HepG2 (cell line): ENCODE measurements at regions not wholly inside any gene's neighbourhood (a gene's known extent, or its start where the extent isn't known, plus 50 kb on each side); places are given as distances from the start of the nearest gene placed in this dataset.
A peak's percentile ranks its signal among the peaks of the same experiment; 100 is the strongest.

Experiments used
- ATAC-seq: fragments of 200-7000 bp; cut with Tn5 transposase; 3 replicates; pipeline ENCODE4 v1.9.1; 2020; ENCODE audit warnings: mild to moderate bottlenecking, moderate library complexity
- BruUV-seq: library from RNA; stranded (reverse); fragments of 400-500 nt; replicated peaks from 2 replicates; lab custom pipeline; 2021; lab: Mats Ljungman, UMichigan
- CTCF ChIA-PET: fragments of 300-600 bp; formaldehyde crosslinking; extraction: SDS; loops from one replicate; lab custom pipeline; 2021; ENCODE audit warnings: low total read pairs, inconsistent platforms, low intra/inter-chr PET ratio; lab: Yijun Ruan, JAX
- POLR2A ChIA-PET: fragments of 350-600 bp; sonication (Branson Sonifier 250); formaldehyde crosslinking; loops from one replicate; lab custom pipeline; 2020; ENCODE audit warnings: antibody characterized with exemption, inconsistent platforms; lab: Yijun Ruan, JAX
- DNase-seq: peaks from one replicate; pipeline ENCODE4 v3.0.0-alpha.2; 2015; ENCODE audit warnings: low spot score
- FAIRE-seq: peaks from 3 replicates; lab custom pipeline; 2011; peaks lifted over from hg19 to GRCh38; lab: Jason Lieb, UNC
- H2AFZ ChIP-seq: one replicate; pipeline ENCODE4 v1.6.1; 2011; ENCODE audit warnings: low read length, inconsistent platforms
- H3K27ac ChIP-seq: fragments of 300-600 bp; 3 replicates; pipeline ENCODE4 v1.8.0; 2011; ENCODE audit warnings: mixed run types, mild to moderate bottlenecking, mixed read lengths, low read length, inconsistent platforms; ENCODE audit not compliant: insufficient read depth; ENCODE audit errors: extremely low read length
- H3K27me3 ChIP-seq, 2 experiments: fragments of 200-600 bp in 1 of 2; 2 replicates in 1 of 2; 3 replicates in 1 of 2; pipeline versions ENCODE4 v1.6.0 to v1.8.0; 2011; ENCODE audit warnings: low read length in 2 of 2, mild to moderate bottlenecking in 2 of 2, moderate library complexity in 2 of 2, inconsistent platforms in 1 of 2; ENCODE audit not compliant: insufficient read depth in 2 of 2, control insufficient read depth in 1 of 2
- H3K36me3 ChIP-seq, 2 experiments: fragments of 200-600 bp in 1 of 2; replicated peaks in 1 of 2; 2 replicates in 1 of 2; 3 replicates in 1 of 2; pipeline versions ENCODE4 v1.5.1 to v1.8.0; 2011; ENCODE audit warnings: low read length in 2 of 2, inconsistent platforms in 1 of 2; ENCODE audit not compliant: insufficient read depth in 2 of 2, control insufficient read depth in 1 of 2
- H3K4me1 ChIP-seq: 2 replicates; pipeline ENCODE4 v1.5.1; 2012; ENCODE audit warnings: low read length, inconsistent platforms; ENCODE audit not compliant: insufficient read depth
- H3K4me2 ChIP-seq: 2 replicates; pipeline ENCODE4 v1.6.0; 2011; ENCODE audit warnings: low read depth, low read length, inconsistent platforms
- H3K4me3 ChIP-seq, 3 experiments: fragments of 200-600 bp in 1 of 3; sonication (generic), shearing (Covaris generic) in 1 of 3; replicated peaks in 1 of 3; 2 replicates each; pipeline ENCODE4 v1.5.1; 2011 to 2016; ENCODE audit warnings: low read length in 3 of 3, inconsistent platforms in 2 of 3, low read depth in 2 of 3, mild to moderate bottlenecking in 2 of 3, control low read depth in 1 of 3, mixed read lengths in 1 of 3; ENCODE audit not compliant: insufficient read depth in 1 of 3
- H3K79me2 ChIP-seq: one replicate; pipeline ENCODE4 v1.6.1; 2011; ENCODE audit warnings: low read length, inconsistent platforms; ENCODE audit not compliant: insufficient read depth
- H3K9ac ChIP-seq: 2 replicates; pipeline ENCODE4 v1.6.0; 2011; ENCODE audit warnings: mild to moderate bottlenecking, low read depth, low read length, inconsistent platforms; ENCODE audit not compliant: insufficient read depth
- H3K9me3 ChIP-seq: 2 replicates; pipeline ENCODE4 v1.5.1; 2012; ENCODE audit warnings: mild to moderate bottlenecking, low read length
- H4K20me1 ChIP-seq: 2 replicates; pipeline ENCODE4 v1.6.0; 2011; ENCODE audit warnings: inconsistent platforms, mild to moderate bottlenecking, low read length, moderate library complexity; ENCODE audit not compliant: insufficient read depth
- HMGA1 ChIP-seq: sonication (generic); formaldehyde crosslinking; conservative IDR thresholded peaks from 2 replicates; pipeline ENCODE4 v1.4.0; 2020; ENCODE audit warnings: missing genetic modification reagents
- MAFF ChIP-seq: IDR thresholded peaks from 2 replicates; pipeline ENCODE4 v1.6.1; 2011; ENCODE audit warnings: low read depth, low read length, improper control_type of control experiment
- MAFK ChIP-seq, 2 experiments: IDR thresholded peaks in 1 of 2; conservative IDR thresholded peaks in 1 of 2; 2 replicates each; pipeline ENCODE4 v1.6.1; 2011; ENCODE audit warnings: improper control_type of control experiment in 2 of 2, low read length in 2 of 2
- SYNCRIP ChIP-seq: fragments of 200-400 bp; formaldehyde crosslinking; IDR thresholded peaks from 2 replicates; pipeline ENCODE4 v1.6.1; 2018; ENCODE audit warnings: mild to moderate bottlenecking, low read depth, low read length; ENCODE audit not compliant: insufficient read depth
- TCF7 ChIP-seq: sonication (generic); IDR thresholded peaks from 2 replicates; pipeline ENCODE4 v1.6.1; 2016; ENCODE audit warnings: antibody characterized with exemption, low read depth
- ZNF251 ChIP-seq: sonication (generic); formaldehyde crosslinking; IDR thresholded peaks from 2 replicates; pipeline ENCODE4 v1.9.0; 2021; ENCODE audit warnings: mild to moderate bottlenecking, missing genetic modification reagents
- ZNF253 ChIP-seq: sonication (generic); formaldehyde crosslinking; IDR thresholded peaks from 2 replicates; pipeline ENCODE4 v1.8.0; 2022; ENCODE audit warnings: mild to moderate bottlenecking, missing genetic modification reagents, borderline replicate concordance
- ZNF567 ChIP-seq: sonication (generic); formaldehyde crosslinking; IDR thresholded peaks from 2 replicates; pipeline ENCODE4 v1.8.1; 2023; ENCODE audit warnings: mild to moderate bottlenecking, missing genetic modification reagents, borderline replicate concordance
- ZNF574 ChIP-seq: sonication (generic); formaldehyde crosslinking; IDR thresholded peaks from 2 replicates; pipeline ENCODE4 v1.4.0; 2020; ENCODE audit warnings: missing genetic modification reagents
- ZNF577 ChIP-seq: sonication (generic); formaldehyde crosslinking; IDR thresholded peaks from 2 replicates; pipeline ENCODE4 v1.4.0; 2020; ENCODE audit warnings: mild to moderate bottlenecking, low read depth, missing genetic modification reagents, borderline replicate concordance
- WGBS: methylation state at CpG from one replicate; pipeline ENCODE4 v1.1.6; 2017; ENCODE audit warnings: low lambda C conversion rate; 5-methylcytosine and 5-hydroxymethylcytosine counted together
- in situ Hi-C: cut with HindIII; loops from 2 replicates; pipeline ENCODE4 v1.10.0; 2017; ENCODE audit warnings: low pct_unique_long_range_greater_than_20kb; ENCODE audit not compliant: extremely low pct_ligation_motif_present
- intact Hi-C: fragments of 100-400 bp; cut with micrococcal nuclease; formaldehyde crosslinking; loops from one replicate; pipeline ENCODE4 v1.10.0; 2022; ENCODE audit not compliant: unreplicated experiment
- TF ChIP-seq, protein P1 (sequence below): sonication (generic); formaldehyde crosslinking; IDR thresholded peaks from 2 replicates; pipeline ENCODE4 v1.4.0; 2020; ENCODE audit warnings: mild to moderate bottlenecking, missing genetic modification reagents, borderline replicate concordance
- TF ChIP-seq, protein P2 (sequence below): sonication (generic); formaldehyde crosslinking; IDR thresholded peaks from 2 replicates; pipeline ENCODE4 v1.4.0; 2020; ENCODE audit warnings: missing genetic modification reagents
- TF ChIP-seq, protein P3 (sequence below): sonication (generic); formaldehyde crosslinking; IDR thresholded peaks from 2 replicates; pipeline ENCODE4 v1.8.1; 2023; ENCODE audit warnings: mild to moderate bottlenecking, missing genetic modification reagents

GRCh38 chr2:167340322-167340721 lies 452.0 kb downstream of the XIRP2 start:
- H3K36me3 ChIP-seq: no peaks in the 10 kb centered on the region
- no TSS peak for BruUV-seq
- no peaks in the 10 kb centered on the region for H3K4me1 ChIP-seq
- no peak overlapping the region for H3K4me2 ChIP-seq
- TF ChIP-seq ZNF577 (CRISPR knock-in tag) (no peak), ZNF251 (no peak), ZNF253 (no peak), ZNF574 (CRISPR knock-in tag) (no peak), SYNCRIP (no peak), TCF7 (no peak), MAFK (conservative IDR thresholded peaks at IDR 0.05 in 1 of 2, IDR thresholded peaks at IDR 0.05 in 1 of 2; ENCODE audit: low read length in 2 of 2) (peak; percentile 81 to 85), MAFF (peak; percentile 76), ZNF567 (no peak), HMGA1 (CRISPR knock-in tag) (no peak)
- TF ChIP-seq, protein P1, sequence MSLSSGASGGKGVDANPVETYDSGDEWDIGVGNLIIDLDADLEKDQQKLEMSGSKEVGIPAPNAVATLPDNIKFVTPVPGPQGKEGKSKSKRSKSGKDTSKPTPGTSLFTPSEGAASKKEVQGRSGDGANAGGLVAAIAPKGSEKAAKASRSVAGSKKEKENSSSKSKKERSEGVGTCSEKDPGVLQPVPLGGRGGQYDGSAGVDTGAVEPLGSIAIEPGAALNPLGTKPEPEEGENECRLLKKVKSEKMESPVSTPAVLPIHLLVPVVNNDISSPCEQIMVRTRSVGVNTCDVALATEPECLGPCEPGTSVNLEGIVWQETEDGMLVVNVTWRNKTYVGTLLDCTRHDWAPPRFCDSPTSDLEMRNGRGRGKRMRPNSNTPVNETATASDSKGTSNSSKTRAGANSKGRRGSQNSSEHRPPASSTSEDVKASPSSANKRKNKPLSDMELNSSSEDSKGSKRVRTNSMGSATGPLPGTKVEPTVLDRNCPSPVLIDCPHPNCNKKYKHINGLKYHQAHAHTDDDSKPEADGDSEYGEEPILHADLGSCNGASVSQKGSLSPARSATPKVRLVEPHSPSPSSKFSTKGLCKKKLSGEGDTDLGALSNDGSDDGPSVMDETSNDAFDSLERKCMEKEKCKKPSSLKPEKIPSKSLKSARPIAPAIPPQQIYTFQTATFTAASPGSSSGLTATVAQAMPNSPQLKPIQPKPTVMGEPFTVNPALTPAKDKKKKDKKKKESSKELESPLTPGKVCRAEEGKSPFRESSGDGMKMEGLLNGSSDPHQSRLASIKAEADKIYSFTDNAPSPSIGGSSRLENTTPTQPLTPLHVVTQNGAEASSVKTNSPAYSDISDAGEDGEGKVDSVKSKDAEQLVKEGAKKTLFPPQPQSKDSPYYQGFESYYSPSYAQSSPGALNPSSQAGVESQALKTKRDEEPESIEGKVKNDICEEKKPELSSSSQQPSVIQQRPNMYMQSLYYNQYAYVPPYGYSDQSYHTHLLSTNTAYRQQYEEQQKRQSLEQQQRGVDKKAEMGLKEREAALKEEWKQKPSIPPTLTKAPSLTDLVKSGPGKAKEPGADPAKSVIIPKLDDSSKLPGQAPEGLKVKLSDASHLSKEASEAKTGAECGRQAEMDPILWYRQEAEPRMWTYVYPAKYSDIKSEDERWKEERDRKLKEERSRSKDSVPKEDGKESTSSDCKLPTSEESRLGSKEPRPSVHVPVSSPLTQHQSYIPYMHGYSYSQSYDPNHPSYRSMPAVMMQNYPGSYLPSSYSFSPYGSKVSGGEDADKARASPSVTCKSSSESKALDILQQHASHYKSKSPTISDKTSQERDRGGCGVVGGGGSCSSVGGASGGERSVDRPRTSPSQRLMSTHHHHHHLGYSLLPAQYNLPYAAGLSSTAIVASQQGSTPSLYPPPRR (CRISPR knock-in tag): no peak
- TF ChIP-seq, protein P2, sequence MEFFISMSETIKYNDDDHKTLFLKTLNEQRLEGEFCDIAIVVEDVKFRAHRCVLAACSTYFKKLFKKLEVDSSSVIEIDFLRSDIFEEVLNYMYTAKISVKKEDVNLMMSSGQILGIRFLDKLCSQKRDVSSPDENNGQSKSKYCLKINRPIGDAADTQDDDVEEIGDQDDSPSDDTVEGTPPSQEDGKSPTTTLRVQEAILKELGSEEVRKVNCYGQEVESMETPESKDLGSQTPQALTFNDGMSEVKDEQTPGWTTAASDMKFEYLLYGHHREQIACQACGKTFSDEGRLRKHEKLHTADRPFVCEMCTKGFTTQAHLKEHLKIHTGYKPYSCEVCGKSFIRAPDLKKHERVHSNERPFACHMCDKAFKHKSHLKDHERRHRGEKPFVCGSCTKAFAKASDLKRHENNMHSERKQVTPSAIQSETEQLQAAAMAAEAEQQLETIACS (CRISPR knock-in tag): no peak
- TF ChIP-seq, protein P3, sequence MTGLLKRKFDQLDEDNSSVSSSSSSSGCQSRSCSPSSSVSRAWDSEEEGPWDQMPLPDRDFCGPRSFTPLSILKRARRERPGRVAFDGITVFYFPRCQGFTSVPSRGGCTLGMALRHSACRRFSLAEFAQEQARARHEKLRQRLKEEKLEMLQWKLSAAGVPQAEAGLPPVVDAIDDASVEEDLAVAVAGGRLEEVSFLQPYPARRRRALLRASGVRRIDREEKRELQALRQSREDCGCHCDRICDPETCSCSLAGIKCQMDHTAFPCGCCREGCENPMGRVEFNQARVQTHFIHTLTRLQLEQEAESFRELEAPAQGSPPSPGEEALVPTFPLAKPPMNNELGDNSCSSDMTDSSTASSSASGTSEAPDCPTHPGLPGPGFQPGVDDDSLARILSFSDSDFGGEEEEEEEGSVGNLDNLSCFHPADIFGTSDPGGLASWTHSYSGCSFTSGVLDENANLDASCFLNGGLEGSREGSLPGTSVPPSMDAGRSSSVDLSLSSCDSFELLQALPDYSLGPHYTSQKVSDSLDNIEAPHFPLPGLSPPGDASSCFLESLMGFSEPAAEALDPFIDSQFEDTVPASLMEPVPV (CRISPR knock-in tag): no peak
- DNase-seq: no peak
- H3K9ac ChIP-seq: no peak overlapping the region
- 43% methylated on average over 4 of the region's 4 CpGs for WGBS
- no peak for FAIRE-seq
- CTCF ChIA-PET: no interaction called here
- intact Hi-C loops (loop anchor here (5.0 kb wide), 1 partner anchor 777 kb away; no protein-coding TSS in a partner anchor), in situ Hi-C loops (no loop called here)
- no peaks in the 10 kb centered on the region for H3K27me3 ChIP-seq
- ATAC-seq: no peak
- H3K4me3 ChIP-seq: no peak overlapping the region
- no peaks in the 10 kb centered on the region for H3K9me3 ChIP-seq
- POLR2A ChIA-PET: no interaction called here
- no peak overlapping the region for H3K27ac ChIP-seq
- no peak overlapping the region for H2AFZ ChIP-seq
- H3K79me2 ChIP-seq: no peaks in the 10 kb centered on the region
- H4K20me1 ChIP-seq: no peaks in the 10 kb centered on the region
